WTC11 (cell line): ENCODE measurements at regions not wholly inside any gene's neighbourhood (a gene's known extent, or its start where the extent isn't known, plus 50 kb on each side); places are given as distances from the start of the nearest gene placed in this dataset.

Experiments
- ATAC-seq: fragments of 200-7000 bp; cut with Tn5 transposase; 2 replicates; pipeline ENCODE4 v1.10.0; 2021; ENCODE audit warnings: mild to moderate bottlenecking, moderate library complexity
- CTCF ChIA-PET: fragments of 300-600 bp; sonication (Branson Sonifier 250); formaldehyde crosslinking; loops from one replicate; lab custom pipeline; 2021; ENCODE audit warnings: antibody characterized with exemption; lab: Charles Lee
- POLR2A ChIA-PET: fragments of 350-600 bp; sonication (Branson Sonifier 250); formaldehyde crosslinking; loops from one replicate; lab custom pipeline; 2021; ENCODE audit warnings: antibody characterized with exemption; lab: Charles Lee
- DNase-seq: peaks from one replicate; pipeline ENCODE4 v3.0.0; 2021; ENCODE audit warnings: low spot score
- H3K27ac Mint-ChIP-seq: 2 replicates; pipeline ENCODE4 v1.8.0; 2021; ENCODE audit warnings: mixed read lengths
- H3K27me3 Mint-ChIP-seq: 2 replicates; pipeline ENCODE4 v1.8.0; 2021; ENCODE audit warnings: low read depth, mild to moderate bottlenecking, moderate library complexity, mixed read lengths
- H3K36me3 Mint-ChIP-seq: 2 replicates; pipeline ENCODE4 v1.8.0; 2021; ENCODE audit warnings: mixed read lengths
- H3K4me1 Mint-ChIP-seq: 2 replicates; pipeline ENCODE4 v1.8.0; 2022; ENCODE audit warnings: mixed read lengths
- H3K4me3 Mint-ChIP-seq: 2 replicates; pipeline ENCODE4 v1.8.0; 2021; ENCODE audit warnings: mild to moderate bottlenecking, moderate library complexity, mixed read lengths
- H3K9me3 Mint-ChIP-seq: 2 replicates; pipeline ENCODE4 v1.8.0; 2021; ENCODE audit warnings: mixed read lengths
- ELF4 ChIP-seq: sonication (generic); formaldehyde crosslinking; IDR thresholded peaks from 2 replicates; pipeline ENCODE4 v1.8.1; 2022; ENCODE audit warnings: low read depth, mild to moderate bottlenecking, moderate library complexity, missing genetic modification reagents
- GABPB1 ChIP-seq: sonication (generic); formaldehyde crosslinking; IDR thresholded peaks from 2 replicates; pipeline ENCODE4 v1.8.1; 2023; ENCODE audit warnings: mild to moderate bottlenecking, missing genetic modification reagents
- GTF2I ChIP-seq: fragments of 250-450 bp; sonication (Bioruptor Pico); conservative IDR thresholded peaks from 2 replicates; pipeline ENCODE4 v1.4.0; 2021; ENCODE audit warnings: mild to moderate bottlenecking
- JAZF1 ChIP-seq: fragments of 250-450 bp; sonication (Bioruptor Pico); IDR thresholded peaks from 2 replicates; pipeline ENCODE4 v1.9.0; 2021; ENCODE audit warnings: moderate library complexity, mild to moderate bottlenecking, inconsistent platforms
- SMAD3 ChIP-seq: sonication (generic); formaldehyde crosslinking; IDR thresholded peaks from 2 replicates; pipeline ENCODE4 v1.8.0; 2022; ENCODE audit warnings: missing genetic modification reagents, mild to moderate bottlenecking, borderline replicate concordance
- SMAD4 ChIP-seq: sonication (generic); formaldehyde crosslinking; IDR thresholded peaks from 2 replicates; pipeline ENCODE4 v1.8.0; 2022; ENCODE audit warnings: mild to moderate bottlenecking, missing genetic modification reagents
- TP53 ChIP-seq: sonication (generic); formaldehyde crosslinking; IDR thresholded peaks from 2 replicates; pipeline ENCODE4 v1.8.1; 2023; ENCODE audit warnings: mild to moderate bottlenecking, missing genetic modification reagents
- ZNF121 ChIP-seq: sonication (generic); formaldehyde crosslinking; IDR thresholded peaks from 2 replicates; pipeline ENCODE4 v1.8.0; 2023; ENCODE audit warnings: missing genetic modification reagents
- ZNF671 ChIP-seq: fragments of 250-450 bp; sonication (Bioruptor Pico); IDR thresholded peaks from 2 replicates; pipeline ENCODE4 v1.8.0; 2021; ENCODE audit warnings: mild to moderate bottlenecking
- TF ChIP-seq, protein P1 (sequence below): sonication (generic); formaldehyde crosslinking; IDR thresholded peaks from 2 replicates; pipeline ENCODE4 v1.8.1; 2023; ENCODE audit warnings: mild to moderate bottlenecking, missing genetic modification reagents
- TF ChIP-seq, protein P2 (sequence below): sonication (generic); formaldehyde crosslinking; IDR thresholded peaks from 2 replicates; pipeline ENCODE4 v1.8.1; 2022; ENCODE audit warnings: low read depth, missing genetic modification reagents, borderline replicate concordance
- TF ChIP-seq, protein P3 (sequence below): sonication (generic); formaldehyde crosslinking; IDR thresholded peaks from 2 replicates; pipeline ENCODE4 v1.8.1; 2023; ENCODE audit warnings: mild to moderate bottlenecking, missing genetic modification reagents, borderline replicate concordance
- TF ChIP-seq, protein P4 (sequence below): sonication (generic); formaldehyde crosslinking; IDR thresholded peaks from 2 replicates; pipeline ENCODE4 v1.8.0; 2022; ENCODE audit warnings: missing genetic modification reagents
- TF ChIP-seq, protein P5 (sequence below): sonication (generic); formaldehyde crosslinking; IDR thresholded peaks from 2 replicates; pipeline ENCODE4 v1.8.0; 2023; ENCODE audit warnings: missing genetic modification reagents
- TF ChIP-seq, protein P6 (sequence below): fragments of 250-450 bp; sonication (Bioruptor Pico); conservative IDR thresholded peaks from 2 replicates; pipeline ENCODE4 v1.9.0; 2021; ENCODE audit warnings: mild to moderate bottlenecking
- TF ChIP-seq, protein P7 (sequence below): fragments of 250-450 bp; sonication (Bioruptor Pico); IDR thresholded peaks from 2 replicates; pipeline ENCODE4 v2.1.2; 2022; ENCODE audit warnings: mild to moderate bottlenecking, moderate library complexity
- TF ChIP-seq, protein P8 (sequence below): sonication (generic); formaldehyde crosslinking; IDR thresholded peaks from 2 replicates; pipeline ENCODE4 v1.8.0; 2022; ENCODE audit warnings: mild to moderate bottlenecking, missing genetic modification reagents

DNA sequence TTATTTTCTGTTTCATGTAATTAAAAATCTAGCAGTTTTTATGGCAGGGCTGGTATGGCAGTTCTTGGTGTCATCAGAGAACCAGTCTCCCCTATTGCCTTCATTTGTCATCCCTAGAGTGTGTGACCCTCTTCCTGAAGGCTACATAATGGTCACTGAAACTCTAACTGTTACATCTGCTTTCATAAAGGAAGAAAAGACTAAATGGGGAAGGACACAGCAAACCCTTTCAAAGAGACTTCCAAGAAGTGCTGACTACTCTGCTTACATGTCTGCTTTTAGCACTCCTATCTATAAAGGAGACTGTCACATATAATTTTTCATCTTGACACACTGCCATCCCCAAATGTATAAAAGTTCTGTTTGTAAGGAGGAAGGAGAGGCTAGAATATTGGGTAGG, 105.9 kb upstream of the DIAPH2 start:
- H3K9me3 Mint-ChIP-seq = no peaks in the 10 kb centered on the region
- ChIA-PET CTCF (no interaction called here), POLR2A (no interaction called here)
- H3K27me3 Mint-ChIP-seq = no peaks in the 10 kb centered on the region; the same call in 1 of the 2 replicates
- H3K4me1 Mint-ChIP-seq = peaks cover 2% of the 10 kb centered on the region; the same call in 1 of the 2 replicates
- DNase-seq = no peak
- TF ChIP-seq, protein P1, sequence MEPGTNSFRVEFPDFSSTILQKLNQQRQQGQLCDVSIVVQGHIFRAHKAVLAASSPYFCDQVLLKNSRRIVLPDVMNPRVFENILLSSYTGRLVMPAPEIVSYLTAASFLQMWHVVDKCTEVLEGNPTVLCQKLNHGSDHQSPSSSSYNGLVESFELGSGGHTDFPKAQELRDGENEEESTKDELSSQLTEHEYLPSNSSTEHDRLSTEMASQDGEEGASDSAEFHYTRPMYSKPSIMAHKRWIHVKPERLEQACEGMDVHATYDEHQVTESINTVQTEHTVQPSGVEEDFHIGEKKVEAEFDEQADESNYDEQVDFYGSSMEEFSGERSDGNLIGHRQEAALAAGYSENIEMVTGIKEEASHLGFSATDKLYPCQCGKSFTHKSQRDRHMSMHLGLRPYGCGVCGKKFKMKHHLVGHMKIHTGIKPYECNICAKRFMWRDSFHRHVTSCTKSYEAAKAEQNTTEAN (CRISPR knock-in tag) = no peak
- TF ChIP-seq, protein P2, sequence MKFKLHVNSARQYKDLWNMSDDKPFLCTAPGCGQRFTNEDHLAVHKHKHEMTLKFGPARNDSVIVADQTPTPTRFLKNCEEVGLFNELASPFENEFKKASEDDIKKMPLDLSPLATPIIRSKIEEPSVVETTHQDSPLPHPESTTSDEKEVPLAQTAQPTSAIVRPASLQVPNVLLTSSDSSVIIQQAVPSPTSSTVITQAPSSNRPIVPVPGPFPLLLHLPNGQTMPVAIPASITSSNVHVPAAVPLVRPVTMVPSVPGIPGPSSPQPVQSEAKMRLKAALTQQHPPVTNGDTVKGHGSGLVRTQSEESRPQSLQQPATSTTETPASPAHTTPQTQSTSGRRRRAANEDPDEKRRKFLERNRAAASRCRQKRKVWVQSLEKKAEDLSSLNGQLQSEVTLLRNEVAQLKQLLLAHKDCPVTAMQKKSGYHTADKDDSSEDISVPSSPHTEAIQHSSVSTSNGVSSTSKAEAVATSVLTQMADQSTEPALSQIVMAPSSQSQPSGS (CRISPR knock-in tag) = no peak
- TF ChIP-seq, protein P3, sequence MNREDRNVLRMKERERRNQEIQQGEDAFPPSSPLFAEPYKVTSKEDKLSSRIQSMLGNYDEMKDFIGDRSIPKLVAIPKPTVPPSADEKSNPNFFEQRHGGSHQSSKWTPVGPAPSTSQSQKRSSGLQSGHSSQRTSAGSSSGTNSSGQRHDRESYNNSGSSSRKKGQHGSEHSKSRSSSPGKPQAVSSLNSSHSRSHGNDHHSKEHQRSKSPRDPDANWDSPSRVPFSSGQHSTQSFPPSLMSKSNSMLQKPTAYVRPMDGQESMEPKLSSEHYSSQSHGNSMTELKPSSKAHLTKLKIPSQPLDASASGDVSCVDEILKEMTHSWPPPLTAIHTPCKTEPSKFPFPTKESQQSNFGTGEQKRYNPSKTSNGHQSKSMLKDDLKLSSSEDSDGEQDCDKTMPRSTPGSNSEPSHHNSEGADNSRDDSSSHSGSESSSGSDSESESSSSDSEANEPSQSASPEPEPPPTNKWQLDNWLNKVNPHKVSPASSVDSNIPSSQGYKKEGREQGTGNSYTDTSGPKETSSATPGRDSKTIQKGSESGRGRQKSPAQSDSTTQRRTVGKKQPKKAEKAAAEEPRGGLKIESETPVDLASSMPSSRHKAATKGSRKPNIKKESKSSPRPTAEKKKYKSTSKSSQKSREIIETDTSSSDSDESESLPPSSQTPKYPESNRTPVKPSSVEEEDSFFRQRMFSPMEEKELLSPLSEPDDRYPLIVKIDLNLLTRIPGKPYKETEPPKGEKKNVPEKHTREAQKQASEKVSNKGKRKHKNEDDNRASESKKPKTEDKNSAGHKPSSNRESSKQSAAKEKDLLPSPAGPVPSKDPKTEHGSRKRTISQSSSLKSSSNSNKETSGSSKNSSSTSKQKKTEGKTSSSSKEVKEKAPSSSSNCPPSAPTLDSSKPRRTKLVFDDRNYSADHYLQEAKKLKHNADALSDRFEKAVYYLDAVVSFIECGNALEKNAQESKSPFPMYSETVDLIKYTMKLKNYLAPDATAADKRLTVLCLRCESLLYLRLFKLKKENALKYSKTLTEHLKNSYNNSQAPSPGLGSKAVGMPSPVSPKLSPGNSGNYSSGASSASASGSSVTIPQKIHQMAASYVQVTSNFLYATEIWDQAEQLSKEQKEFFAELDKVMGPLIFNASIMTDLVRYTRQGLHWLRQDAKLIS (CRISPR knock-in tag) = no peak
- TF ChIP-seq ZNF121 (CRISPR knock-in tag) (no peak), GTF2I (no peak), SMAD3 (CRISPR knock-in tag) (no peak), SMAD4 (CRISPR knock-in tag) (no peak), ZNF671 (no peak)
- TF ChIP-seq, protein P4, sequence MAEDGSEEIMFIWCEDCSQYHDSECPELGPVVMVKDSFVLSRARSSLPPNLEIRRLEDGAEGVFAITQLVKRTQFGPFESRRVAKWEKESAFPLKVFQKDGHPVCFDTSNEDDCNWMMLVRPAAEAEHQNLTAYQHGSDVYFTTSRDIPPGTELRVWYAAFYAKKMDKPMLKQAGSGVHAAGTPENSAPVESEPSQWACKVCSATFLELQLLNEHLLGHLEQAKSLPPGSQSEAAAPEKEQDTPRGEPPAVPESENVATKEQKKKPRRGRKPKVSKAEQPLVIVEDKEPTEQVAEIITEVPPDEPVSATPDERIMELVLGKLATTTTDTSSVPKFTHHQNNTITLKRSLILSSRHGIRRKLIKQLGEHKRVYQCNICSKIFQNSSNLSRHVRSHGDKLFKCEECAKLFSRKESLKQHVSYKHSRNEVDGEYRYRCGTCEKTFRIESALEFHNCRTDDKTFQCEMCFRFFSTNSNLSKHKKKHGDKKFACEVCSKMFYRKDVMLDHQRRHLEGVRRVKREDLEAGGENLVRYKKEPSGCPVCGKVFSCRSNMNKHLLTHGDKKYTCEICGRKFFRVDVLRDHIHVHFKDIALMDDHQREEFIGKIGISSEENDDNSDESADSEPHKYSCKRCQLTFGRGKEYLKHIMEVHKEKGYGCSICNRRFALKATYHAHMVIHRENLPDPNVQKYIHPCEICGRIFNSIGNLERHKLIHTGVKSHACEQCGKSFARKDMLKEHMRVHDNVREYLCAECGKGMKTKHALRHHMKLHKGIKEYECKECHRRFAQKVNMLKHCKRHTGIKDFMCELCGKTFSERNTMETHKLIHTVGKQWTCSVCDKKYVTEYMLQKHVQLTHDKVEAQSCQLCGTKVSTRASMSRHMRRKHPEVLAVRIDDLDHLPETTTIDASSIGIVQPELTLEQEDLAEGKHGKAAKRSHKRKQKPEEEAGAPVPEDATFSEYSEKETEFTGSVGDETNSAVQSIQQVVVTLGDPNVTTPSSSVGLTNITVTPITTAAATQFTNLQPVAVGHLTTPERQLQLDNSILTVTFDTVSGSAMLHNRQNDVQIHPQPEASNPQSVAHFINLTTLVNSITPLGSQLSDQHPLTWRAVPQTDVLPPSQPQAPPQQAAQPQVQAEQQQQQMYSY = no peak
- TF ChIP-seq, protein P5, sequence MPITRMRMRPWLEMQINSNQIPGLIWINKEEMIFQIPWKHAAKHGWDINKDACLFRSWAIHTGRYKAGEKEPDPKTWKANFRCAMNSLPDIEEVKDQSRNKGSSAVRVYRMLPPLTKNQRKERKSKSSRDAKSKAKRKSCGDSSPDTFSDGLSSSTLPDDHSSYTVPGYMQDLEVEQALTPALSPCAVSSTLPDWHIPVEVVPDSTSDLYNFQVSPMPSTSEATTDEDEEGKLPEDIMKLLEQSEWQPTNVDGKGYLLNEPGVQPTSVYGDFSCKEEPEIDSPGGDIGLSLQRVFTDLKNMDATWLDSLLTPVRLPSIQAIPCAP (CRISPR knock-in tag) = no peak
- ATAC-seq = no peak
- no peaks in the 10 kb centered on the region for H3K36me3 Mint-ChIP-seq
- H3K4me3 Mint-ChIP-seq = no peak overlapping the region
- H3K27ac Mint-ChIP-seq = no peak overlapping the region

DNA sequence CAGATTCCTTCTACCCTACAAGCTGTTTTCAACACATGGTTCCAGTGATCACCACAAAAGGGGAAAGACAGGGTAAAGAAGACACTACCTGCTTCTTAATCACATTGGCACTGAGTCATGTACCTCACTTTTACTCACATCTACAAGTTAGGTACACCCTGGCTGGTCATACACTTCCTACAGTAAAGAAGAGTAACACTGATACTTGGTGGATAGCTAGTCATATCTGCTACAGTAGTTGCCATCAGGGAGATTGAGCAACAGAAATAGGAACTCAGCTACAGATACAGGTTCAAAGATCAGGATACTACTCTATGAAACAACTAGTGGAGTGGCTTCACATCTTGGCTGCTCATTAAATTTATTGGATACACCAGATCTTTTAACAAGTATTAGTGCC, 105.4 kb upstream of the DIAPH2 start:
- ChIA-PET CTCF (no interaction called here), POLR2A (no interaction called here)
- Mint-ChIP-seq H3K36me3 (no peaks in the 10 kb centered on the region), H3K4me1 (peaks cover 2% of the 10 kb centered on the region; the same call in 1 of the 2 replicates), H3K4me3 (no peak overlapping the region), H3K27me3 (no peaks in the 10 kb centered on the region; the same call in 1 of the 2 replicates), H3K27ac (no peak overlapping the region), H3K9me3 (no peaks in the 10 kb centered on the region)
- ATAC-seq (no peak), DNase-seq (no peak)
- TF ChIP-seq ELF4 (CRISPR knock-in tag) (no peak), GABPB1 (CRISPR knock-in tag) (no peak), SMAD3 (CRISPR knock-in tag) (no peak), JAZF1 (CRISPR knock-in tag) (no peak), TP53 (no peak)
- TF ChIP-seq, protein P6, sequence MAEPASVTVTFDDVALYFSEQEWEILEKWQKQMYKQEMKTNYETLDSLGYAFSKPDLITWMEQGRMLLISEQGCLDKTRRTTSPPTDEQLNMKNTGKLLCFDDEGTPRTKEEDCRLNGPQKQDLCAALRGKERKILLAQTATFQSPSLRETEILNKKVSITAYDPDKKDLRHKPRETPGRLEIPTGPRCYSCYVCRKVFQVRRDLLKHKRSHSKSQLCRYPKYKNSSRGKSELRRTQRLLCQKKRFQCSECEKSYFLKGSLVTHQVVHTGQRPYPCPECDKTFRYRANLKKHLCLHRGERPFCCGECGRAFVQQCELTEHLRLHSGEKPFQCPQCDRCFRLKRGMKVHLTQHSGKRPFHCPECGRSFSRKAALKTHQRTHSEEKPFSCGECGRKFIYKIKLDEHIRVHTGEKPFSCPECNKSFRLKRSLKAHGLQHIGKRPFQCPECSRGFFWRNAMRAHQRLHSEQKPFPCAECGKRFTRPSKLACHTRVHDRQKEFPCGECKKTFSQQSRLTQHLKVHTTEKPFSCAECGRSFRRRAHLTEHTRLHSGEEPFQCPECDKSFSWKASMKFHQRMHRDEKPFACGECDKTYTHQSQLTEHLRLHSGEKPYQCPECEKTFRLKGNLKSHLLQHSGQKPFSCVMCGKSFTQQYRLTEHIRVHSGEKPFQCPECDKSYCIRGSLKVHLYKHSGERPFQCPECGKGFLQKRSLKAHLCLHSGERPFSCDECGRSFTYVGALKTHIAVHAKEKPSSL (CRISPR knock-in tag) = no peak
- TF ChIP-seq, protein P7, sequence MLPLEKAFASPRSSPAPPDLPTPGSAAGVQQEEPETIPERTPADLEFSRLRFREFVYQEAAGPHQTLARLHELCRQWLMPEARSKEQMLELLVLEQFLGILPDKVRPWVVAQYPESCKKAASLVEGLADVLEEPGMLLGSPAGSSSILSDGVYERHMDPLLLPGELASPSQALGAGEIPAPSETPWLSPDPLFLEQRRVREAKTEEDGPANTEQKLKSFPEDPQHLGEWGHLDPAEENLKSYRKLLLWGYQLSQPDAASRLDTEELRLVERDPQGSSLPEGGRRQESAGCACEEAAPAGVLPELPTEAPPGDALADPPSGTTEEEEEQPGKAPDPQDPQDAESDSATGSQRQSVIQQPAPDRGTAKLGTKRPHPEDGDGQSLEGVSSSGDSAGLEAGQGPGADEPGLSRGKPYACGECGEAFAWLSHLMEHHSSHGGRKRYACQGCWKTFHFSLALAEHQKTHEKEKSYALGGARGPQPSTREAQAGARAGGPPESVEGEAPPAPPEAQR = no peak
- TF ChIP-seq, protein P8, sequence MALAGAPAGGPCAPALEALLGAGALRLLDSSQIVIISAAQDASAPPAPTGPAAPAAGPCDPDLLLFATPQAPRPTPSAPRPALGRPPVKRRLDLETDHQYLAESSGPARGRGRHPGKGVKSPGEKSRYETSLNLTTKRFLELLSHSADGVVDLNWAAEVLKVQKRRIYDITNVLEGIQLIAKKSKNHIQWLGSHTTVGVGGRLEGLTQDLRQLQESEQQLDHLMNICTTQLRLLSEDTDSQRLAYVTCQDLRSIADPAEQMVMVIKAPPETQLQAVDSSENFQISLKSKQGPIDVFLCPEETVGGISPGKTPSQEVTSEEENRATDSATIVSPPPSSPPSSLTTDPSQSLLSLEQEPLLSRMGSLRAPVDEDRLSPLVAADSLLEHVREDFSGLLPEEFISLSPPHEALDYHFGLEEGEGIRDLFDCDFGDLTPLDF = no peak
